Hematopoietic multipotent progenitor cell treated with erythropoietin and hydrocortisone succinate and interleukin-3 and kit ligand, for 4 days (in vitro differentiated cells): ENCODE measurements at regions not wholly inside any gene's neighbourhood (a gene's known extent, or its start where the extent isn't known, plus 50 kb on each side); places are given as distances from the start of the nearest gene placed in this dataset.

ENCODE experiments used
- DNase-seq: peaks from one replicate; pipeline ENCODE4 v3.0.0-alpha.2; 2015

DNA sequence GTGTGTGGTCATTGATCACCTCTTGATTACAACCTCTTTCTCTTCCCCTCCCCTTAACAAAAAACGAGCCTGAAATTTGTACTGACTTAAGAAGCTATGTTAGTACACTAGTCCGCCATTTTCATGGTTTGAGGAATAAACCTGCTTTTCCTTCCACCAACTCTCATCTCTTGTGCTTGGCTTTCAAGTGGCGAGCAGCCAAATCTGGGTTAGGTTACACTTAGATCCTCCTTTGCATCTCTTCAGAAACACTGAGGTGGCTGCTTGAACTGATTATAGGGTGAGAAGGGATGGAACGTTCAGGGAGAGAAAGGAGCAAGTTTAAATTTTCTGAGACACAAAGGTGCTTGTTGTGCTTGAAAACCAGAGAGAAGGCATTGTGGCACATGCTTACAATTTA lies 2171.4 kb downstream of the LRRC4C start:
- no peak for DNase-seq

DNA sequence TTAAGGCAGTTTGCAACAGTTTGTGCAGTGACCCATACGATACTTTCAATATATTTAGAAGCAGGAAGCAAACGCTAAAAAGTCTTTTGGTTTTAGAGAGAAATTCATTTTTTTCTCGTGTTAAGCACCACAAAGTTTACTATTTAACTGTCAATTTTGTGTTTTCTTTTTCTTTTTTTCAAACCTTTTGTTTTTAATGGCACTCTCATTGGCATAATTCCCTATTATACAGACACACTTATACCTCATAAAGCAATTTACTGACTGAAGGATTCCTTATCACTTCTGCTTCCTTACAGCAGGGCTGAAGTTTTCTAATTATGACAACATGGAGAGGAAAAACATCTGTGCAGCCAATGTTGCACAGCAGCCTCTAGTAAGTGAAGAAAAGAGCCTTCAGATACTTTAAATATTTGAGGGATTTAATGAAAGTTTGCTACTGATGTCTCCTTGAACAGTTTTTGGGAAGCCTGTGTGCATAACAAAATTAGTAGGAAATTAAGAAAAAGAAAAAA lies 2191.2 kb downstream of the LRRC4C start:
- no peak for DNase-seq

DNA sequence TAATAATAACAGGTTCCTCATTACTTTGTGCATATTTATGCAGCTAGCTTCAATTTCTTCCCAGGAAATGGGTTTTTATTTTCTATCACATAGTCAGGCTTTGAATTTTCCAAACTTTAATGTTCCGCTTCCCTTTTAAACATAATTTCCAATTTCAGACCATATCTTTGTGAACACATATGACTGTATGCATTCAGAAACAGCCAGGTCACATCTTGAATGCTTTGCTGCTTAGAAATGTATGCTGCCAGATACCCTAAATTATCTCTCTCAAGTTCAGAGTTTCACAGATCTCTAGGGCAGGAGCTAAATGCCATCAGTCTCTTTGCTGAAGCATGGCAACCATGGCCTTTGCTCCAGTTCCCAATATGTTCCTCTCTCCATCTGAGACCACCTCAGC lies 2203.8 kb downstream of the LRRC4C start:
- DNase-seq, result no peak

- no peak for DNase-seq
Measured at GRCh38 chr11:39249566-39250365, 2209.7 kb downstream of the LRRC4C start.

DNA sequence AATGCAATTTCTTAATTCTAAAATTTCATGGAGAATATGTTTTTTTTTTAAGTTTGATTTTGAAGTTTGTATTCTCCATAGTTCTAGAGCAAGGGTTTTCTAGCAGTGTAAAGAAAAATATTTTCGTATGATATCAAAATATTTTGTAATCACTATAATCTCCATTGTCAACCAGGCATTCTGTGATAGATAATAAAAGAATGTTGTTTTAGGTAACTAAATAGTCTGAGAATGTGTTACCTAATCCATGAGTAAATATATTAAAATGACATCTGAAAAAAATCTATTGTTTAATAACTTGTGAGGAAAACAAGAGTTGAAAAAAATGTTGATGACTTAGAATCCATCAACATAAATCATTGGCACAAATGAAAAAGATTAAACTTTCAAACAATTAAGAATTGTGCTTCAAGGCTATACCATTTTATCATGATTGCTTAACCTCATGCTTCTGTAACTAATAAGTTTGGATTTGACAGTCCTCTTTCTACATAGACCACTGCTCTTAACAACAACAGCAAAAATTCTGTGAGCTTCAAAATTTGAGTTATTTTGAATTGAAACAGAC lies 2211.8 kb downstream of the LRRC4C start:
- DNase-seq, result no peak

- DNase-seq, result no peak
Measured at GRCh38 chr11:39239553-39239952, 2219.9 kb downstream of the LRRC4C start.

GRCh38 chr11:39236916-39237315 lies 2222.5 kb downstream of the LRRC4C start:
- no peak for DNase-seq

GRCh38 chr11:39221550-39222138 lies 2237.8 kb downstream of the LRRC4C start:
- no peak for DNase-seq

DNA sequence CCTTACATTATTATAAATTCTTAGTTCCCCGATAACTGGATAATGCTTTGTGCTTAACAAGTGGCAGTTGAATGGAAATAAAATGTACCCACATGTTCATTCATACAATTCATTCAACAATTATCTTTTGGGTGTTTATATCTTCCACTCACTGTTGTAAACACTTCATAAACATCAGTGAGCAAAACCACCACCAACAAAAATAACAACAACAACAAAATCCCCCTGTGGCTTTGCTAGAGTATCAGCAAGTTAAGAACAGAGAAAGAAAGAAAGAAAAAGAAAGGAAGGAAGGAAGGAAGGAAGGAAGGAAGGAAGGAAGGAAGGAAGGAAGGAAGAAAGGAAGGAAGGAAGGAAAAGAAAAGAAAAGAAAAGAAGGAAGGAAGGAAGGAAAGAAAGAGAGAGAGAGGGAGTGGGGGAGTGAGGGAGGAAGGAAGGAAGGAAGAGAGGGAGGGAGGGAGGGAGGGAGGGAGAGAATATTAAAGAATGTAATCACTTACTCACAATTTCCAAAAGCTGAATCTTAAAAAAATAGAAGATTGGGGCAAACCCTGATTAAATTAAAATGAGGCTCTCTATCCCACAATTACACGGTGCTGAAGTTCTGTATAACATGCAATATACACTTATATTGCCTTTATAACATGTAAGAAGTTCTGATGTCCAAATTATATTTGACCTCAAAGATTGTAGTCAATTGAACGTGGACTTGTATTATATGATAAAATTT lies 2238.8 kb downstream of the LRRC4C start:
- DNase-seq, result no peak

- DNase-seq, result no peak
Measured at GRCh38 chr11:39220069-39220468, 2239.4 kb downstream of the LRRC4C start.

- DNase-seq, result no peak
Measured at GRCh38 chr11:39209981-39210380, 2249.5 kb downstream of the LRRC4C start.

- no peak for DNase-seq
Measured at GRCh38 chr11:39205236-39205995, 2254.0 kb downstream of the LRRC4C start.

GRCh38 chr11:39192671-39193070 lies 2266.8 kb downstream of the LRRC4C start:
- no peak for DNase-seq

- DNase-seq, result no peak
Measured at GRCh38 chr11:39190751-39191150, 2268.7 kb downstream of the LRRC4C start.

DNA sequence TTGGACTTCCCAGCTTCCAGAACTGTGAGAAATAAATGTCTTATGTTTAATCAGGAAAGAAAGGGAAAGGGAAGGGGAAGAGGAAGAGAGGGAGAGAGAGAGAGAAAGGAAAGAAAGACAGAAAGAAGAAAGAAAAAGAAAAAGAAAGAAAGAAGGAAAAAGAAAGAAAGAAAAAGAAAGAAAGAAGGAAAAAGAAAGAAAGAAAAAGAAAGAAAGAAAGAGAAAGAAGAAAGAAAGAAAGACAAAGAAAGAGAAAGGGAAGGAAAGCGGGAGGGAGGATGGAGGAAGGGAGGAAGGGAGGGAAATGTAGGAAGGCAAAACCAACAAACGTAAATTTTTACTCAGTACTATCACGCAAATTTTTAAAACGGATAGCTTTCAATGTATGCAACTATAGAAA lies 2281.8 kb downstream of the LRRC4C start:
- no peak for DNase-seq

DNA sequence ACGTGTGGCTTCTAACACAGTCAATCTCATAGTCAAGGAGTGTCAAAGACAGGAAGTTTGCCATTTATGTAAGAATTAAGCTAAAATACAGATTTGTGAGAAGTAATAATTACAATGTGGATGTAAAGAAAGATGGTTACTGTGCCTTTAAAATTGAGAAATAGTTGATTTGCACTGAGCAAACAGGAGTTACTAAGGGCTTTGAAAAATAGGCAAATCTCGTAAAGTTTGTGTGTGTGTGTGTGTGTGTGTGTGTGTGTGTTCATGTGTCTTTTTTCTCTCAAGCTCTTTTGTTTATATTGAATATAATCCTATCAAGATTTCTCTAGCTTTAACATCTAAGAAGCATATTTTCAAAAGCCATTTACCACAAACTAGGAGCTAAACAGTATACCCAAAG lies 2284.5 kb downstream of the LRRC4C start:
- DNase-seq, result no peak

DNA sequence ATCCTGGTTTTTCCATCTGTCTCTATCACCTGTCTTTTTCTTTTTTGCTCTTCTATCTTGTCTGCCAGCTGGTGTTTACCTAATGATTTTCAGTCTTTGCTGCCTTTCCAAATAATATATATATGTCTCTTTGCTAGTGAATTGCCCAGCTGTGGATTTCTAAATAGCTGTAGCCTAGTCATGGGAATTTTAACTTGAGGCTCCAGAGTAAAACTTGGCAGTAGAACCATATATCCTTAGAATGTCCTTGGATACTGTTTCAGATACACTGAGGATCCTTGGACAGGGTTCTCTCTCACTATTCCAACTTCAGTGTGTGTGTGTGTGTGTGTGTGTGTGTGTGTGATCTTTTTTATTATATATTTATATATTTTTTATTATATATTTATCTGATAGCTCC lies 2285.3 kb downstream of the LRRC4C start:
- DNase-seq, result no peak

DNA sequence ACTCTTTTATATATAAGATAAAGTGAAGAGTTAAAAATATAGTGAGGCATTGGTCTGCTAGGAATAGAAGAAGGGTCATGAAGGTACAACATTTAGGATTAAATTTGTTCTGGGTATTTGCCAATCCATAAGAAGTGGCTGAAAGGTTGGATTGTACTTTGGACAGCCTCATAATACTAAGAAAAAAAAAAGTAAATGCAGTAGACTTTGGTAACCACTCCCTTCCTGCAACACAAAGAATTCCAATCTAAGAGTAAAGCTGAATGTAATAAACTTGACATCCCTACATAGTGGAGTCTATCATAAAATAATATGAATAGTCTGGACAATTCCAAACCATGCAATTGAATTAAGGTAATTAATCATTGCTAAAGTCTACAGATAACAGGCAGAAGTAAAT lies 2294.4 kb downstream of the LRRC4C start:
- no peak for DNase-seq

GRCh38 chr11:39149214-39149613 lies 2310.2 kb downstream of the LRRC4C start:
- no peak for DNase-seq

GRCh38 chr11:39145346-39145745 lies 2314.1 kb downstream of the LRRC4C start:
- DNase-seq, result no peak

DNA sequence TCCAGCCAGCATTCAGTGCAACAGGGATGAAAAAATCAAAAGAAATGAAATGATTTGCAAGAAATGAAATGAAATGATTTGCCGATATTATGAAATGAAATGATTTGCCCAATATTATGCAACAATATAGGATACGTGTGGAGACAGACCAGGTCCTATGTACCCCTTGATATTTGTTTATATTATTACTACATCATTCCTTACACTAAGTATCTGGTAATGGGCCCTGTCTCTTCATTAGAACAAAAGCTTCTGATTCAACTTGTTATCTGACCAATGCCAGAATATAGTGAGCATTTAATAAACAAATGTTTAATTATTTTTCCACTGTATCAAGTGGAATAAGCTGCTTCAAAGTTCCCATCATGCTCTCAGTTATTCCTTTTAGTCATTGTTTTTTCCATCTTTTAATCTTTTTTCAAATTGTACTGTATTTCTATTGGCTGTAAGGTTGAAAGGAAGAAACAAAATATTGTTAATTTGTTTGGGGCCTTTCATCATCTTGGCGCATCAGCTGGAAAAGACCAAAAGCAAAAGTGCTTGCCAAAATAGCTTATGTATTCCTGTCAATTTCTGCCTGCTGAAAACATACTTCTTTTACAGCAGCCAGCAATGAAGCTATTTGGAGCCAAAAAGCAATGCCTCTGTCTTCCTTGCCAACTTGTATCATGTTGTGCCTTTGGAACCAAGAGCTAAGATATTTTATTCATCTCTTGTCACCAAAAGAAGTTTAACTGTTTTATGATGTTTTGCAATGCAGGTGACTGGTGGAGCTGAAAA lies 2314.9 kb downstream of the LRRC4C start:
- no peak for DNase-seq

DNA sequence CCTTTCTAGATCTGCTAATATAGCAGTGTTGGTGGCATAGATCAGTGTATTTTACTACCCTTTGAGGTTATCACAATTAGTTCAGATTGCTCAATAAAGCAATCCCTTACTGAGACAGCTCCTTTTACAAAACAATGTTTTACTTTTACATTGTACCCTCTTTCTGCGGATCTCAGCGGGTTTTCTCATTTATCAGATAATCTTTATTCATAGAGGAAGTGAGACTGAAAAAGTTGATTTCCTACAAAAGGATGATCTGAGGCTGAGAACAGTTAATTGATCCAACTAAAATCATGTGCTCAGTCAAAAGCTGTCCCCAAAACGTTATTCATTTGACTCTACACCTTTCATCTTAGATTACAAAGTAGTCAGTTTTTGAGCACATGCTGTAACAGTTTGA lies 2319.9 kb downstream of the LRRC4C start:
- DNase-seq, result no peak
